ENCODE measurements at regions not wholly inside any gene's neighbourhood (a gene's known extent, or its start where the extent isn't known, plus 50 kb on each side); places are given as distances from the start of the nearest gene placed in this dataset.
"Not testable (repeated sequence)": the region's sequence is repeated elsewhere in the genome, so short reads cannot be mapped to it uniquely, and the experiment has no call there.

- Mint-ChIP-seq H3K4me1 (ENCODE audit: low read depth) (peaks cover 20% of the 10 kb centered on the region), H3K27ac (peak overlapping the region; percentile 8)
These were observed 50.7 kb upstream of the AP4E1 start for GRCh38 chr15:50857763-50858162.

GRCh38 chr15:50854601-50855490, 53.6 kb upstream of the AP4E1 start:
- Mint-ChIP-seq H3K27me3 (peaks cover 22% of the 10 kb centered on the region), H3K4me3 (ENCODE audit: low read depth) (no peak overlapping the region), H3K4me1 (ENCODE audit: low read depth) (peaks cover 20% of the 10 kb centered on the region), H3K27ac (no peak overlapping the region), H3K36me3 (ENCODE audit: insufficient read depth) (no peaks in the 10 kb centered on the region), H3K9me3 (ENCODE audit: low read depth) (peaks cover 3% of the 10 kb centered on the region)
- TF ChIP-seq CTCF (IDR thresholded peaks at IDR 0.05; ENCODE audit: unreplicated experiment) = no peak
- DNase-seq (ENCODE audit: low spot score, unreplicated experiment) = no peak

More at GRCh38 chr15:50857763-50858162, 50.7 kb upstream of the AP4E1 start:
- Mint-ChIP-seq H3K36me3 (ENCODE audit: insufficient read depth) (no peaks in the 10 kb centered on the region), H3K4me3 (ENCODE audit: low read depth) (no peak overlapping the region), H3K27me3 (peaks cover 26% of the 10 kb centered on the region), H3K9me3 (ENCODE audit: low read depth) (no peaks in the 10 kb centered on the region)
- TF ChIP-seq CTCF (IDR thresholded peaks at IDR 0.05; ENCODE audit: unreplicated experiment) = no peak
- DNase-seq (ENCODE audit: low spot score, unreplicated experiment) = no peak

- Mint-ChIP-seq H3K4me3 (ENCODE audit: low read depth) (no peak overlapping the region), H3K36me3 (ENCODE audit: insufficient read depth) (no peaks in the 10 kb centered on the region), H3K9me3 (ENCODE audit: low read depth) (peaks cover 3% of the 10 kb centered on the region), H3K27me3 (peaks cover 3% of the 10 kb centered on the region), H3K4me1 (ENCODE audit: low read depth) (peaks cover 9% of the 10 kb centered on the region), H3K27ac (no peak overlapping the region)
- DNase-seq (ENCODE audit: low spot score, unreplicated experiment) = no peak
- TF ChIP-seq CTCF (IDR thresholded peaks at IDR 0.05; ENCODE audit: unreplicated experiment) = no peak
These were observed 58.5 kb upstream of the AP4E1 start for GRCh38 chr15:50850003-50850402.

- peaks cover 10% of the 10 kb centered on the region for H3K9me3 Mint-ChIP-seq (ENCODE audit: low read depth)
- H3K4me3 Mint-ChIP-seq (ENCODE audit: low read depth) = no peak overlapping the region
- H3K4me1 Mint-ChIP-seq (ENCODE audit: low read depth) = peaks cover 9% of the 10 kb centered on the region
- TF ChIP-seq CTCF (IDR thresholded peaks at IDR 0.05; ENCODE audit: unreplicated experiment) = no peak
- no peak overlapping the region for H3K27ac Mint-ChIP-seq
- no peaks in the 10 kb centered on the region for H3K27me3 Mint-ChIP-seq
- DNase-seq (ENCODE audit: low spot score, unreplicated experiment) = no peak
- no peaks in the 10 kb centered on the region for H3K36me3 Mint-ChIP-seq (ENCODE audit: insufficient read depth)
These were observed 60.1 kb upstream of the AP4E1 start for GRCh38 chr15:50848349-50848748.

- not testable (repeated sequence) for H3K27ac Mint-ChIP-seq; DNase-seq (ENCODE audit: low spot score, unreplicated experiment); H3K4me3 Mint-ChIP-seq (ENCODE audit: low read depth); H3K9me3 Mint-ChIP-seq (ENCODE audit: low read depth); H3K4me1 Mint-ChIP-seq (ENCODE audit: low read depth); H3K27me3 Mint-ChIP-seq; H3K36me3 Mint-ChIP-seq (ENCODE audit: insufficient read depth)
These were observed 63.3 kb upstream of the AP4E1 start for GRCh38 chr15:50845181-50845580.

- no peaks in the 10 kb centered on the region for H3K27me3 Mint-ChIP-seq
- peaks cover 9% of the 10 kb centered on the region for H3K9me3 Mint-ChIP-seq (ENCODE audit: low read depth)
- H3K36me3 Mint-ChIP-seq (ENCODE audit: insufficient read depth) = no peaks in the 10 kb centered on the region
- DNase-seq (ENCODE audit: low spot score, unreplicated experiment) = no peak
- no peak for TF ChIP-seq CTCF (IDR thresholded peaks at IDR 0.05; ENCODE audit: unreplicated experiment)
- no peak overlapping the region for H3K4me3 Mint-ChIP-seq (ENCODE audit: low read depth)
- H3K27ac Mint-ChIP-seq = no peak overlapping the region
- H3K4me1 Mint-ChIP-seq (ENCODE audit: low read depth) = no peaks in the 10 kb centered on the region
These were observed 68.0 kb upstream of the AP4E1 start for GRCh38 chr15:50840520-50840919.

All from progenitor cell of endocrine pancreas (in vitro differentiated cells).